Activated CD4-positive, alpha-beta T cell treated with anti-CD3 and anti-CD28 coated beads for 24 hours (primary cell): ENCODE measurements at regions not wholly inside any gene's neighbourhood (a gene's known extent, or its start where the extent isn't known, plus 50 kb on each side); places are given as distances from the start of the nearest gene placed in this dataset.
"Not testable (repeated sequence)": the region's sequence is repeated elsewhere in the genome, so short reads cannot be mapped to it uniquely, and the experiment has no call there.

ENCODE experiments used
- DNase-seq, 2 donors: peaks; one replicate each; pipeline ENCODE4 v3.0.0-alpha.2; 2020; ENCODE audit warnings: low read depth in 2 of 2

GRCh38 chr3:5543047-5543446 lies 355.5 kb downstream of the EDEM1 start:
- DNase-seq, result no peak

DNA sequence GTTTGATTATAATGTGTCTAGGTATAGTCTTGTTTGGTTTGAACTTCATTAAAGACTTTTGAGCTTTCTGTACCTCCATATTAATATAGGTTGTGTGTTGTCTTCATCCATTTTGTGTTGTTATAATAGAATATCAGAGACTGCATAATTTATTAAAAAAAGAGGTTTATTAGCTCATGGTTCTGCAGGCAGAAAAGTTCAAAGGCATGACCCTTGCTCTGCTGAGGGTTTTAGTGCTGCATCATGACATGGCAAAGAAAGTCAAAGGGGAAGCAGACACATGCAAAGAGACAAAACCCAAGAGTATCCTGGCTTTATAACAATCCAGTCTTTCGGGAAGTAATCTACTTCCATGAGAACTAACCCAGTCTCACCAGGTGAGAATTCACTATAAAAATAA lies 358.2 kb downstream of the EDEM1 start:
- no peak for DNase-seq

DNA sequence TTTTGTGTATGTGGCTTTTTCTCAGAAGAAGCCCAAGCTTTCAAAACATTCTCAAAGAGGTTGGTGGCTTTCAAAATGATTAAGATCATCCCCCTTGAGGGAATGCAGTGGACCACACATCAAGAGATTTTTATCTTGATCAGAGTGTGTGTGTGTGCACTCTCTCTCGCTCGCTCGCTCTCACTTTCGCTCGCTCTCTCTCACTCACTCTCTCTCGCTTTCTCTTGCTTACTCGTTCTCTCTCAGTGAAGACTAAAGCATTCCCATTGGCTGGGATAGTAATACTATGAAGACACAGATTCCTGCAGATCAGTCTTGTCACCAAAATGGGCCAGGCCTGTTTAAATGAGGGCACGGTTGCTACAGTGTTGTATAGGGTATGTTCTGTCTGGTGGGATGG lies 365.7 kb downstream of the EDEM1 start:
- DNase-seq, result no peak

DNA sequence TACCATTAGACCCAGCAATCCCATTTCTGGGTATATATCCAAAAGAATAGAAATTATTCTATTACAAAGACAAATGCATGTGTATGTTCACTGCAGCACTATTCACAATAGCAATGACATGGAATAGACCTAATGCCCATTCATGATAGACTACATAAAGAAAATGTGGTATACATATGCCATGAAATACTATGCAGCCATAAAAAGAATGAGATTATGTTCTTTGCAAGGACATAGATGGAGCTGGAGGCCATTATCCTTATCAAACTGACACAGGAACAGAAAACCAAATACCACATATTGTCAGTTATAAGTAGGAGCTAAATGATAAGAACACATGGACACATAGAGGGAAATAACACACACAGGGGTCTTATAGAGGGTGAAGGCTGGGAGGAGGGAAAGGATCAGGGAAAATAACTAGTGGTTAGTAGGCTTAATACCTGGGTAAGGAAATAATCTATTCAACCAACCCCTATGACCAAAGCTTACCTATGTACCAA lies 366.8 kb downstream of the EDEM1 start:
- DNase-seq, result no peak

DNA sequence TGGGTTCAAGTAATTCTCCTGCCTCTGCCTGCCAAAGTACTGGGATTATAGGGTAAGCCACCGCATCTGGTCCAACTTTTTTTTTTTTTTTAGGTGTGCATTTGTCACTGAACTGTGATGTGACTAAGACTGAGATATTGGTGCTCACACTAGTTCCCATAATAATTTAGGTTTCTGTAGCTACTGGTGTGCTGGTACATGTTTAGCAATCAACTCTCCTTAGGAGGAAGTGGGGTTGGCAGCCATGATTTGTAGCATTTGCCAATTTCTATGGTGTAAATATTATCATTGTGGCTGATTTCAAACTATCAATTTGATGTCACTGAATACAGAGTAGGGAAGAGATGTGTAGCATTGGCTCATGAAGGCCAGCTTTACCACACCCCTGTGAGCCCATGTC lies 372.7 kb downstream of the EDEM1 start:
- no peak for DNase-seq

- no peak for DNase-seq
Measured at GRCh38 chr3:5563537-5564277, 376.2 kb downstream of the EDEM1 start.

GRCh38 chr3:5564278-5564666 lies 376.8 kb downstream of the EDEM1 start:
- no peak for DNase-seq

GRCh38 chr3:5565026-5565425 lies 377.5 kb downstream of the EDEM1 start:
- no peak for DNase-seq

GRCh38 chr3:5567113-5567512 lies 379.6 kb downstream of the EDEM1 start:
- no peak for DNase-seq

GRCh38 chr3:5568451-5568850 lies 380.9 kb downstream of the EDEM1 start:
- DNase-seq, result no peak

GRCh38 chr3:5569152-5569551 lies 381.6 kb downstream of the EDEM1 start:
- no peak for DNase-seq

- no peak for DNase-seq
Measured at GRCh38 chr3:5572168-5572567, 384.7 kb downstream of the EDEM1 start.

GRCh38 chr3:5576277-5577011 lies 388.9 kb downstream of the EDEM1 start:
- DNase-seq, result no peak

DNA sequence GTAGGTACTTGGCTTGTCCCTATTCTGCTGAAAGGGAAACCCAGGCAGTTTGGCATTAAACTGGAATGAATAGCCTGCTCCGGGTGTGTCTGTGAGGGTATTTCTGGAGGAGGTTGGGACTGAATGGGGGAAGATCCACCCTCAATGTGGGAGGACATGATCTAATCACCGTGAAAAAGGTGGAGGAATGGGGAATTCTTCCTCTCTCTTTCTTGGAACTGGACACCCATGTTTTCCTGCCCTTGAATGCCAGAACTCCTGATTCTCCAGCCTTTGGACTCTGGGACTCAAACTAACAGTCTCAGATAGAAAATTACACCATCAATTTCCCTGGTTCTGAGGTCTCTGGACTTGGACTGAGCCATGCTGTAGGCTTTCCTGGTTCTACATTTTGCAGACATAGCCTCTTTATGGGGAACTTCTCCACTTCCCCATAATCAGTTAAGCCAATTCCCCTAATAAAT lies 391.7 kb downstream of the EDEM1 start:
- no peak for DNase-seq

- DNase-seq, result no peak
Measured at GRCh38 chr3:5579946-5580345, 392.4 kb downstream of the EDEM1 start.

GRCh38 chr3:5580826-5581225 lies 393.3 kb downstream of the EDEM1 start:
- no peak for DNase-seq

DNA sequence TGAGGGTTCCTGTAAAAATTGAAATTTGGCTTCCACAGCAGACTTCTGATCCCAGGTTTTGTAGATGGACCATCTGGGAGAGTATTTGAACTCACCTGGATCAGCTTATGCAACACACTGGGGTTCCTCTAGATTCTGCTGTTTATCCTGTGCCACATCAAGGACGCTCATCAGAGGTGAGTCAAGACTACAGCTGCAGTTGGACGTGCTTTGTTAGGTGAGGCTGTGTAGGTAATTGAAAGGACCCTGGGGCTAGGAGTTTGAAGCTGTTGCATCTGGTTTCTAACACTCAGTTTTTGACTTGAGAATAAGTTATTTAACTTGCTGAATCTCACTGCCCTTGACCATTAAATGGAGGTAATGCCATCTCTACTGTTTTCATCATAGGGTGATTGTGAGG lies 394.2 kb downstream of the EDEM1 start:
- DNase-seq, result no peak

GRCh38 chr3:5583920-5584319 lies 396.4 kb downstream of the EDEM1 start:
- DNase-seq, result no peak

DNA sequence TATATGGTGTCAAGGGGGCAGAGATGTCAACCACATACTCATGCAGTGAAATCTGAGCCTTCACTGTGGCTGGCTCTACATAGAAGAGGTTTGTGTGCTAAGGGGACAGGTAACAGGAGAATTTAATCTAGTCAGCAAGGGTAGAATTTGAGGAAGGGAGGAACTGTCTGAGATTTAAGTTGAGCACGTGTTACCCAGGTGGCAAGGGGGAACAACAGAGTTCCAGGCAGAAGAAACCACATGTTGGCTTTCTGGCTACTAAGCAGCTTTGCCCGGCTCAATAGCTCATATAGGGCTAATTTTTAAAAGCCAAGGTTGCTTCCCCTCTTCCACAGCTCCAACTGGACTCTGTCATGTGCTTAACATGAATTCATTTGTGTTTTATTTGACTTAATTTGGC lies 397.6 kb downstream of the EDEM1 start:
- no peak for DNase-seq

DNA sequence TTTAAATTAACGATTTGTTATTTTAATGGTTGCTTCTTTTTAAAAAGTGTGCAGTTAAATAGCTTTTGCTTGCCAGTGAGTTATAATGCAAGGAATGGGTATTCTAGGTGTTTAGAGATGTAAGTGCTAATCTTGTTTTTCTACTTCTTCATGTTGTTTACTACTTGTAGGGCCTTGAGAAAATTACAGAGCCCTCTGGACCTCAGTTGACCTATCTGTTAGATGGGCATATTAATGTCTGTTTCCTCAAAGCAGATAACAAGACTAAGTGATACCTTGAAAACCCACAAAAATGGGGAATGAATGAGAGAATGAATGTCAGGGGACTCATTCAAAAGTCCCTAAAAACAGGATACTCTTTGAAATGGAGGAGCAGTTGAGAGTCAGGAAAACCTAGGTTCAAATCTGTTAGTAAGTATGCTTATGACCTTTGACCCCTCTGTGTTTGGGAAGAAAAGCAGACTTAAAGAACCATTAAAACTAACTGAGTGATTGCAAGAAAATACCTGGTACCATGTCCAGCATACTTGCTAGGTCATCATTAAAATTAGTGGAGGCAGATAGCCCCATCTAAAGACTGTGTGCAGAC lies 419.5 kb downstream of the EDEM1 start:
- DNase-seq, result no peak

DNA sequence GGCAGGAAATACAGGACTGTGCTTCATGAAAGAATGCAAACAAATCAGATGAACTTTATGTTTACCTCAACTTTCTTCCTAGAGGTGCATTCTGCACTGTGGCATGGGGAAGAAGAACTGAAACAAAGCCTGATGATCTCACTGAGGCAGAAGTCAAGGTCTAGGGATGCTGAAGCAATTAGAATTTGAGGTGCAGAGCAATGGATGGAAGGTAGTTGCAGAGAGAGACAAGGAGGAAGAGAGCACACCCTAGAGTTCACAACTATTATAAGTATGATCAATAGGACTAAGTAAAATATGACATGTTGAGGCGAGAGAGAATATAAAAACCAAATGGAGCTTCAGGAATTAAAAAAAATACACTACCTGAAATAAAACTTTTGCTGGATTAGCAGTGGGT lies 420.1 kb downstream of the EDEM1 start:
- no peak for DNase-seq

GRCh38 chr3:5608971-5609370 lies 421.5 kb downstream of the EDEM1 start:
- DNase-seq, result not testable (repeated sequence)

- DNase-seq, result no peak
Measured at GRCh38 chr3:5613599-5613998, 426.1 kb downstream of the EDEM1 start.
